GM12865 (cell line): ENCODE measurements at regions not wholly inside any gene's neighbourhood (a gene's known extent, or its start where the extent isn't known, plus 50 kb on each side); places are given as distances from the start of the nearest gene placed in this dataset.

Source experiments
- DNase-seq: peaks from one replicate; pipeline ENCODE4 v3.0.0; 2010; ENCODE audit warnings: low read depth
- H3K4me3 ChIP-seq: 2 replicates; pipeline ENCODE4 v1.5.1; 2011; ENCODE audit warnings: mild to moderate bottlenecking, low read depth, low read length, control low read depth
- TF ChIP-seq, protein P1 (sequence below): IDR thresholded peaks from 2 replicates; pipeline ENCODE4 v1.5.1; 2011; ENCODE audit warnings: low read length, control low read depth, low read depth, inconsistent platforms; ENCODE audit not compliant: insufficient read depth; ENCODE audit errors: missing control alignments

DNA sequence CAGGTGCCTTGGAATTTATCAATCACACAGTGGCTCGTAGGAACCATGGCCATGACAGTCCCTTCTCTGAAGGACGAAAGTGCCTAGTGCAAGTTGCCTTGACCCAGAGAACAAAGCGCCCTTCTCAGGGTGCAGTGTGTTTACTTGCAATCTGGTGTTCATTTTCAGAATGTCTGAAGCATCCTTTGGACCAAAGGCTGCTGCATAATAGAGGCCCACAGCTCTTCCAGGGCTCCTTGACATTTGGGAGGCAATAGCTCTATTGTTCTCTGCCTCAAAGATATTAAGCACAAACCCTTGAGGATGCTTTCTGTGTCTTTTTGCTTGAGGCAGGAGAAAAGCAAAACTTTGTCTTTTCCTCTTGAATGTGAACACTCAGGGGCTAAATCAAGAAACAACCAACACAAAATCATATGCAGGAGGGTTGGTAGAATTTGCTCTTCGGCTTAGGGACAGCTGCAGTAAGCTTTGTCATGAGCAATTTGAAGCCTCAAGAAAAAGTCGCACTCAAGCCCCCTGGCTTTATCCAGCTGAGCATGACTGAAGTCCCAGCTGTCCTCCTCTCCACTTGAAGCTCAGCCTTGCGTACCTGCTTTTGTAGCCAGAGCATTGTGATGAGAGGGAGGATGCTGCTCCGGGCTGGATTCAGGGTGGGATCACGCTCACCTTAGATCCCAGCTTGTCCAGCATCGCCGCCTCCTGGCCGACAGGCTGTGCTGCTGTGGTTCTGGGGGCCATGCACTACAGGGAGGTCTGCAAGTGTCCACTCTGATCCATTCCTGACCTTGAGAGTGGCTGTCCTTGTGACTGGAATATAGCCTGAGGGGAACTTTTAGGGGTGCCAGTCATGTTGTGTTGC, 495.4 kb downstream of the CDH26 start:
- no peak overlapping the region for H3K4me3 ChIP-seq
- TF ChIP-seq, protein P1, sequence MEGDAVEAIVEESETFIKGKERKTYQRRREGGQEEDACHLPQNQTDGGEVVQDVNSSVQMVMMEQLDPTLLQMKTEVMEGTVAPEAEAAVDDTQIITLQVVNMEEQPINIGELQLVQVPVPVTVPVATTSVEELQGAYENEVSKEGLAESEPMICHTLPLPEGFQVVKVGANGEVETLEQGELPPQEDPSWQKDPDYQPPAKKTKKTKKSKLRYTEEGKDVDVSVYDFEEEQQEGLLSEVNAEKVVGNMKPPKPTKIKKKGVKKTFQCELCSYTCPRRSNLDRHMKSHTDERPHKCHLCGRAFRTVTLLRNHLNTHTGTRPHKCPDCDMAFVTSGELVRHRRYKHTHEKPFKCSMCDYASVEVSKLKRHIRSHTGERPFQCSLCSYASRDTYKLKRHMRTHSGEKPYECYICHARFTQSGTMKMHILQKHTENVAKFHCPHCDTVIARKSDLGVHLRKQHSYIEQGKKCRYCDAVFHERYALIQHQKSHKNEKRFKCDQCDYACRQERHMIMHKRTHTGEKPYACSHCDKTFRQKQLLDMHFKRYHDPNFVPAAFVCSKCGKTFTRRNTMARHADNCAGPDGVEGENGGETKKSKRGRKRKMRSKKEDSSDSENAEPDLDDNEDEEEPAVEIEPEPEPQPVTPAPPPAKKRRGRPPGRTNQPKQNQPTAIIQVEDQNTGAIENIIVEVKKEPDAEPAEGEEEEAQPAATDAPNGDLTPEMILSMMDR = no peak
- no peak for DNase-seq

GRCh38 chr20:60454491-60454890, 496.3 kb downstream of the CDH26 start:
- TF ChIP-seq, protein P1 = no peak

GRCh38 chr20:60455272-60455671, 497.0 kb downstream of the CDH26 start:
- H3K4me3 ChIP-seq = no peak overlapping the region
- TF ChIP-seq, protein P1 = no peak
- no peak for DNase-seq

More at GRCh38 chr20:60454491-60454890, 496.3 kb downstream of the CDH26 start:
- no peak for DNase-seq
- H3K4me3 ChIP-seq = no peak overlapping the region

DNA sequence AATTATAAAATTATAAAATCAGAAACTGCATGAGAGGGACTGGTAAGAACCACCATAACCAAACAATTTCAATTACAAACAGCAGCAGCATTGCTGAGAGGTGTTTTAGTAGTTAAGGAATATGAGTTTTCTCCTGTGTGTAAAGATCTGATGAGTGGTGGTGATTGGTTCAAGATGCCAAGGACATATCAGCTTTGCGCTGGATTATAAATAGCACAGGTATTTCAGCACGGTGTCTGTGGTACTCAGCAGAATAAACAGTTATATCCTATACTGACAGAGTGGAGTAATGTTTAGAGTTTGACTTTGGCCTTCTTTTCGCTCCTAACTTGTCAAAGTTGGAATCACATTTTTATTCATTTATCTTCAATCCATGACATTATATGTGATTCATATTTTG, 501.0 kb downstream of the CDH26 start:
- TF ChIP-seq, protein P1 = no peak
- DNase-seq = no peak

DNA sequence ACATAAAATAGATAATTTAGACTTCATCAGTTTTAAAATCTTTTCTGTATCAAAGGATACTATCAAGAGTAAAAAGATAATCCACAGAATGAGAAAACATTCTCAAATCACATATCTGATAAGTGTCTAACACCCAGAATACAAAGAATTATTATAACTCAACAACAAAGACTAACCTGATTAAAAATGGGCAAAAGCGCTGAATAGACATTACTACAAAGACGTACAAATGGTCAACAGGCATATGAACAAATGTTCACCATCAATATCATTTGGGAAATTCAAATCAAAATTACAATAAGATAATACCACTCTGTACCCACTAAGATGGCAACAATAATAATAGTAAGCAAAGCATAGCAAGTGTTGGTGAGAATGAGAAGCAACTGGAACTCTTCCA, 503.8 kb downstream of the CDH26 start:
- no peak overlapping the region for H3K4me3 ChIP-seq
- TF ChIP-seq, protein P1 = no peak
- DNase-seq = no peak

More for the DNA sequence above, 501.0 kb downstream of the CDH26 start:
- no peak overlapping the region for H3K4me3 ChIP-seq

DNA sequence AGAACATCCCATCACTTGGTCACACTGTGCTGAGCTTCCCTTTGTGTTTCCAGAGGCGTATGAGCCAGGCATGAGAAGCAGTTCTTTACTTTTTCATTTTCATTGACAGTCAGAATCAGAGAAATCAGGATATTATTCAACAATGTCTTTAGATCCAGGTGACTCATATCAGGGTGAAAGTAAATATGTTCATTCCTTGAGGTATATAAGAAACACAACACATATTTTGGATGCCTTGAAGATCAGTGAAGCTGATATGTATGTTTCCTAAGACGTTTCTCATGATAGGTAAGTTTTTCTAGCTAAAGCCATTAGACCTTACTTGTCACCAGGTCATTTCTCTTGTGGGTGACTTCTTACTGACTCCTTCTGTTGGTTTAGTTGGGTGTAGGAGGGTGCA, 505.6 kb downstream of the CDH26 start:
- H3K4me3 ChIP-seq = no peak overlapping the region
- DNase-seq = no peak
- TF ChIP-seq, protein P1 = no peak
